ENCODE measurements at regions not wholly inside any gene's neighbourhood (a gene's known extent, or its start where the extent isn't known, plus 50 kb on each side); places are given as distances from the start of the nearest gene placed in this dataset.

GRCh38 chr12:89877671-89878070, 169.0 kb upstream of the ATP2B1 start:
- Mint-ChIP-seq H3K4me1 (ENCODE audit: unreplicated experiment) (peaks cover 4% of the 10 kb centered on the region), H3K9me3 (peaks cover 4% of the 10 kb centered on the region), H3K27me3 (no peaks in the 10 kb centered on the region), H3K36me3 (no peaks in the 10 kb centered on the region), H3K27ac (no peak overlapping the region), H3K4me3 (no peak overlapping the region)
- TF ChIP-seq CTCF (conservative IDR thresholded peaks at IDR 0.05), result no peak
- DNase-seq (ENCODE audit: extremely low spot score, unreplicated experiment), result no peak

GRCh38 chr12:89877136-89877535, 168.5 kb upstream of the ATP2B1 start:
- H3K27me3 Mint-ChIP-seq, result no peaks in the 10 kb centered on the region
- no peak overlapping the region for H3K27ac Mint-ChIP-seq
- peaks cover 4% of the 10 kb centered on the region for H3K4me1 Mint-ChIP-seq (ENCODE audit: unreplicated experiment)
- no peak for DNase-seq (ENCODE audit: extremely low spot score, unreplicated experiment)
- no peaks in the 10 kb centered on the region for H3K36me3 Mint-ChIP-seq
- no peak overlapping the region for H3K4me3 Mint-ChIP-seq
- H3K9me3 Mint-ChIP-seq, result peaks cover 4% of the 10 kb centered on the region
- TF ChIP-seq CTCF (conservative IDR thresholded peaks at IDR 0.05), result no peak

- no peak overlapping the region for H3K4me3 Mint-ChIP-seq
- no peaks in the 10 kb centered on the region for H3K27me3 Mint-ChIP-seq
- TF ChIP-seq CTCF (conservative IDR thresholded peaks at IDR 0.05), result no peak
- no peak for DNase-seq (ENCODE audit: extremely low spot score, unreplicated experiment)
- H3K4me1 Mint-ChIP-seq (ENCODE audit: unreplicated experiment), result peaks cover 4% of the 10 kb centered on the region
- no peak overlapping the region for H3K27ac Mint-ChIP-seq
- H3K9me3 Mint-ChIP-seq, result peaks cover 9% of the 10 kb centered on the region
- no peaks in the 10 kb centered on the region for H3K36me3 Mint-ChIP-seq
Measured at GRCh38 chr12:89875809-89876208, 167.2 kb upstream of the ATP2B1 start.

DNA sequence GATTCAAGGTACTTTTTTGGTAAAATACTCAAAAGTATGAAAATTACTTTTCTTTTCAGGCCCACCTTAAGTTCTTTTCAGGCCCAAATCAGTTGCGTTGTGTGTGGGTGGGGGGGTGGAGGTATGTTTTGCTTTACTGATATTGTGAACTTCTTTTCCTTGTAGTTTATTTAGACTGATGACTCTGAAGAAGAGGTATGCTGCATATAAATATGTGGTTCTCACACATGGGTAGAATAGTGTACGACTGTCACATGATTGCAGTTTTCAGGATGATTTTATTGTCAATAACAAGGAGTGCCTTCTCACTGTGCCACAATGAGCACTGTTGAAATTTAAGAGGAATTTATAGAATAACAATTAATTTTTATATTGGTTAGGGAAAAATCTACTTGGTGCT, 166.6 kb upstream of the ATP2B1 start:
- H3K4me3 Mint-ChIP-seq, result no peak overlapping the region
- no peak overlapping the region for H3K27ac Mint-ChIP-seq
- H3K4me1 Mint-ChIP-seq (ENCODE audit: unreplicated experiment), result peaks cover 4% of the 10 kb centered on the region
- H3K27me3 Mint-ChIP-seq, result no peaks in the 10 kb centered on the region
- peaks cover 5% of the 10 kb centered on the region for H3K9me3 Mint-ChIP-seq
- H3K36me3 Mint-ChIP-seq, result no peaks in the 10 kb centered on the region
- no peak for DNase-seq (ENCODE audit: extremely low spot score, unreplicated experiment)
- no peak for TF ChIP-seq CTCF (conservative IDR thresholded peaks at IDR 0.05)

- Mint-ChIP-seq H3K27me3 (no peaks in the 10 kb centered on the region), H3K4me1 (ENCODE audit: unreplicated experiment) (peaks cover 4% of the 10 kb centered on the region), H3K9me3 (peaks cover 5% of the 10 kb centered on the region), H3K36me3 (no peaks in the 10 kb centered on the region), H3K4me3 (no peak overlapping the region), H3K27ac (no peak overlapping the region)
- TF ChIP-seq CTCF (conservative IDR thresholded peaks at IDR 0.05), result no peak
- DNase-seq (ENCODE audit: extremely low spot score, unreplicated experiment), result no peak
Measured at GRCh38 chr12:89874146-89874545, 165.5 kb upstream of the ATP2B1 start.

- Mint-ChIP-seq H3K27ac (no peak overlapping the region), H3K4me3 (no peak overlapping the region), H3K36me3 (no peaks in the 10 kb centered on the region), H3K27me3 (no peaks in the 10 kb centered on the region), H3K9me3 (peaks cover 5% of the 10 kb centered on the region), H3K4me1 (ENCODE audit: unreplicated experiment) (peaks cover 4% of the 10 kb centered on the region)
- no peak for TF ChIP-seq CTCF (conservative IDR thresholded peaks at IDR 0.05)
- no peak for DNase-seq (ENCODE audit: extremely low spot score, unreplicated experiment)
Measured at GRCh38 chr12:89873745-89874144, 165.1 kb upstream of the ATP2B1 start.
